Activated CD4-positive, alpha-beta T cell treated with anti-CD3 and anti-CD28 coated beads, Interleukin-2, amount 10 ng/mL, durations not matched to agents 7 days and 5 days (primary cell): ENCODE measurements at regions not wholly inside any gene's neighbourhood (a gene's known extent, or its start where the extent isn't known, plus 50 kb on each side); places are given as distances from the start of the nearest gene placed in this dataset.
A peak's percentile ranks its signal among the peaks of the same experiment; 100 is the strongest.

Source experiments
- CTCF ChIA-PET: fragments of 350-600 bp; sonication (Branson Sonifier 250); formaldehyde crosslinking; loops from one replicate; lab custom pipeline; 2021; ENCODE audit warnings: antibody characterized with exemption; lab: Charles Lee
- POLR2A ChIA-PET: fragments of 350-600 bp; sonication (Branson Sonifier 250); formaldehyde crosslinking; loops from one replicate; lab custom pipeline; 2021; ENCODE audit warnings: antibody characterized with exemption; lab: Charles Lee
- DNase-seq: peaks from one replicate; pipeline ENCODE4 v3.0.0-alpha.2; 2020
- H3K27ac Mint-ChIP-seq: one replicate; pipeline ENCODE4 v1.8.0; 2021; ENCODE audit warnings: mild to moderate bottlenecking, moderate library complexity, mixed read lengths
- H3K27me3 Mint-ChIP-seq: one replicate; pipeline ENCODE4 v1.8.0; 2021; ENCODE audit warnings: mixed read lengths
- H3K36me3 Mint-ChIP-seq: one replicate; pipeline ENCODE4 v1.8.0; 2021; ENCODE audit warnings: low read depth, mixed read lengths
- H3K4me1 Mint-ChIP-seq: one replicate; pipeline ENCODE4 v1.8.0; 2021; ENCODE audit warnings: mixed read lengths
- H3K4me3 Mint-ChIP-seq: one replicate; pipeline ENCODE4 v1.8.0; 2021; ENCODE audit warnings: mild to moderate bottlenecking, moderate library complexity, mixed read lengths
- H3K9me3 Mint-ChIP-seq: one replicate; pipeline ENCODE4 v1.8.0; 2021; ENCODE audit warnings: mixed read lengths

DNA sequence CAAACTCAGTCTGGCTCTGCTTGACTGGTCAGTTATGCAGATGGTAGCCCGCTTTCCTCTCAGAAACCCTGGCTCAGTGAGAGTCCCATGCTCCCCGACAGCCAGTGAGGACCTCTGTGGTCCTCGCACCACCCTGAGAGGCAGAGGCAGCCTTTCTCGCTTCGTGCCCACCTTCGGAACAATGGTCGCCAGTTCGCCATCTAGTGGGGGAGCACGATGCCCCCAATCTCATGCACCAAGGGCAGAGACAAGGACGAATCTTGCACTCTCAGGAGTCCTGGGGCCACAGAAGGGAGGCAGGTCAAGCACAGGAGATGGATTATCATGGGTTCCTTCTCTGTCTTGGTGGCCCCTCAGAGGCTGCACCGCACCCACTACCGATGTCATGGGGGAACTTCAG is 75.2 kb downstream of the RHCG start:
- Mint-ChIP-seq H3K4me1 (peaks cover under 1% of the 10 kb centered on the region), H3K9me3 (no peaks in the 10 kb centered on the region), H3K27me3 (peaks cover 60% of the 10 kb centered on the region), H3K27ac (no peak overlapping the region), H3K36me3 (no peaks in the 10 kb centered on the region), H3K4me3 (no peak overlapping the region)
- DNase-seq, result no peak
- POLR2A ChIA-PET, result no interaction called here
- CTCF ChIA-PET, result interaction anchor here (1.1 to 9.5 kb wide), 3 partner anchors 16 to 63 kb away, joined by 3 to 71 read pairs (median 57); no protein-coding TSS in a partner anchor

- Mint-ChIP-seq H3K9me3 (no peaks in the 10 kb centered on the region), H3K4me3 (no peak overlapping the region), H3K36me3 (no peaks in the 10 kb centered on the region), H3K4me1 (peaks cover 3% of the 10 kb centered on the region), H3K27ac (no peak overlapping the region), H3K27me3 (peaks cover 75% of the 10 kb centered on the region)
- DNase-seq, result peak; percentile 62
- POLR2A ChIA-PET, result no interaction called here
- CTCF ChIA-PET, result interaction anchor here (1.0 to 5.4 kb wide), 7 partner anchors 9 to 61 kb away, joined by 3 to 57 read pairs (median 5); no protein-coding TSS in a partner anchor
These were observed 76.9 kb downstream of the RHCG start for GRCh38 chr15:89419370-89419984.

GRCh38 chr15:89417206-89417725 is 79.1 kb downstream of the RHCG start:
- Mint-ChIP-seq H3K9me3 (no peaks in the 10 kb centered on the region), H3K4me1 (peaks cover 4% of the 10 kb centered on the region), H3K27me3 (peaks cover 85% of the 10 kb centered on the region), H3K4me3 (no peak overlapping the region), H3K36me3 (no peaks in the 10 kb centered on the region), H3K27ac (no peak overlapping the region)
- CTCF ChIA-PET, result interaction anchor here (0.6 to 5.4 kb wide), 10 partner anchors 10 to 211 kb away, joined by 3 to 57 read pairs (median 4); no protein-coding TSS in a partner anchor
- POLR2A ChIA-PET, result no interaction called here
- no peak for DNase-seq

DNA sequence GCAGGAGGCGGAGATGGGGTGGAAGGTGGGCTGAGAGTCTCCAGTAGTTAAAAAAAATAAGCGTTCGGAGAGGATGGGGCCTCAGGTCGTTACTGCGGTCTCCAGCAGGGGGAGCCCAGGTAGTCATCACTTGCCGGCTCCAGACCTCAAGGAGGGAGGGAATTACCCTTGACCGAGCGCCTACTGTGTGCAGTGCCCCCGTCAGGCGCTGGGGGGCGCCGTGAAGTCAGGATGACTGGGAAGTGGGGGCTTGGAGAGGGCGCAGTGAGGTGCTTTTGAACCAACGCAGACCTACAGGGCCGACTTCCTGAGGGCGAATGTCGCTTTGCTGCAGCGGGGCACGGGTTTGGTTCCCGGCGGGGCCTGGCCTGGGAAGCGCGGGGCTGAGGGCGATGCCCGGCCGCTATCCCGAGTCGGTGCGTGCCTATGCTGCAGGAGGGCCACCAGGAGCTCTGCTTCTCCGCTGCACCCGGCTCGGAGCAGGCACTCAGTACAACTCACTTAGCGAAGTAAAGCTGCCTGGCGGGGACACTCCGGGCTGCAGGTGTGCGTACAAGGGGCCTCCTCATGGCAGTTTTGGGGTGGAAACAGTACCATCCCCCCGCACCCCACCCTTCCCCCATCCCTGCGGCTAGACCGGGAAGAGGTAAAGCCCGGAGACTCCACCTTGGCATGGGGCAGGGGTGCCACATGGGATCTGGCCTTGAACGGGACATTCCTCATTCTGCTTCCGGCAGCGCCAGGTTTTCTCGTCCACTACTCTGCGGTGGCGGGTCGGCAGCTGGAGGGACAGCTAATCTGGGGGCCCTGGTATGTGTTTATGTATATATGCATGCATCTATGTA is 79.8 kb downstream of the RHCG start:
- no peaks in the 10 kb centered on the region for H3K9me3 Mint-ChIP-seq
- H3K27me3 Mint-ChIP-seq, result peaks cover 85% of the 10 kb centered on the region
- POLR2A ChIA-PET, result no interaction called here
- DNase-seq, result peak; percentile 75
- CTCF ChIA-PET, result interaction anchor here (0.9 to 5.4 kb wide), 9 partner anchors 10 to 210 kb away, joined by 3 to 57 read pairs (median 3); no protein-coding TSS in a partner anchor
- H3K4me3 Mint-ChIP-seq, result no peak overlapping the region
- H3K4me1 Mint-ChIP-seq, result peaks cover 7% of the 10 kb centered on the region
- no peaks in the 10 kb centered on the region for H3K36me3 Mint-ChIP-seq
- no peak overlapping the region for H3K27ac Mint-ChIP-seq

GRCh38 chr15:89414571-89414970 is 79.9 kb upstream of the POLG start:
- H3K27me3 Mint-ChIP-seq, result peaks cover 89% of the 10 kb centered on the region
- H3K4me1 Mint-ChIP-seq, result peaks cover 10% of the 10 kb centered on the region
- H3K4me3 Mint-ChIP-seq, result no peak overlapping the region
- no peaks in the 10 kb centered on the region for H3K36me3 Mint-ChIP-seq
- H3K9me3 Mint-ChIP-seq, result no peaks in the 10 kb centered on the region
- CTCF ChIA-PET, result interaction anchor here (1.2 kb wide), 1 partner anchor 56 kb away, joined by 4 read pairs; no protein-coding TSS in a partner anchor
- DNase-seq, result no peak
- no peak overlapping the region for H3K27ac Mint-ChIP-seq
- POLR2A ChIA-PET, result no interaction called here

- Mint-ChIP-seq H3K4me1 (peaks cover 17% of the 10 kb centered on the region), H3K9me3 (no peaks in the 10 kb centered on the region), H3K4me3 (no peak overlapping the region), H3K36me3 (no peaks in the 10 kb centered on the region), H3K27me3 (peaks cover 89% of the 10 kb centered on the region), H3K27ac (no peak overlapping the region)
- CTCF ChIA-PET, result no interaction called here
- POLR2A ChIA-PET, result no interaction called here
- DNase-seq, result no peak
These were observed 79.3 kb upstream of the POLG start for GRCh38 chr15:89413877-89414276.

DNA sequence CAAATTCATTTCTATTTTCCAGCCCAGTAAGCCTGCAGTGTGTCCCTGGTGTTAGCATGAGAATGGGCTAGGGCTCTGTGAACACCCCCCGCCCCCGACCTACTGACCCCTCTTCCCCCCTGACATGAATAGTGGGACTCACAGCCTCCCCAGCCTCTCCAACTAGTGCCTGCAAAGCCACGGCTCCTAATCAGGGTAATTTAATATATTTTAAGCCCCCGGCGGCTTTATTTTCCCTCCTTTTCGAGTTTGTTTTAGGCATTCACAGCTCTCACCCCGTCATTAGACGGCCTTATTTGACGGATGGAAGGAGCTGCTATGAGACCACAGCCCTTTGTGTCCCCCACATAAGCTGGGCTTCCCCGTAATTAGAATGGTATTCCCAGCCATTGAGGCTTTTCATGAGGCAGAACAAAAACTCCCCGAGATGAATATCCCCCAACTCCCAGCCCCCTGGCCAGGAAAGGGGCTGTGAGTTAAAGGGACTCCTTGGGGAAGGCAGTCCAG is 78.3 kb upstream of the POLG start:
- Mint-ChIP-seq H3K4me1 (peaks cover 27% of the 10 kb centered on the region), H3K4me3 (no peak overlapping the region), H3K36me3 (no peaks in the 10 kb centered on the region), H3K27me3 (peaks cover 93% of the 10 kb centered on the region), H3K27ac (no peak overlapping the region), H3K9me3 (no peaks in the 10 kb centered on the region)
- POLR2A ChIA-PET, result no interaction called here
- CTCF ChIA-PET, result interaction anchor here (0.5 to 1.4 kb wide), 4 partner anchors 15 to 58 kb away, joined by 3 to 4 read pairs (median 3); no protein-coding TSS in a partner anchor
- no peak for DNase-seq

DNA sequence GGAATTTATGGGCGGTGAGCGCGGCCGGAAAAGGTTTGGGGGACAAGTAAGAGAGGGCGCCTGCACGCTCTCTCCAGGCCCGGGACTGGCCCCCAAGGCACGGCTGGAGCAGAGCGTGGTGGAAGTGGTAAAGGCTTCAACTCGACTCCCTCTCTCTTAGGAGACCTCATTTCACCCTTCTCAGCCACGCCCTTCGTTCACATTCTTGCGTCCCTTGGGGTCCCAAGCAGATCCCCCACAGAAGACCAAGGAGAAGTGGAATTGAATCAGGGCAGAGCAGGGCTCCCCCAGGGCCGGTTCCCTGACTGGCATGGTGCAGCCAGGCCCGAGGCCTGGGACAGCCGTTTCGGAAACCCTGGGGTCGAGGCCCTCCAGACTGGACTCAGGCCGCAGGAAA is 75.4 kb upstream of the POLG start:
- DNase-seq, result no peak
- H3K27ac Mint-ChIP-seq, result peak overlapping the region; percentile 60
- no peaks in the 10 kb centered on the region for H3K9me3 Mint-ChIP-seq
- H3K36me3 Mint-ChIP-seq, result no peaks in the 10 kb centered on the region
- no peak overlapping the region for H3K4me3 Mint-ChIP-seq
- H3K4me1 Mint-ChIP-seq, result peaks cover 35% of the 10 kb centered on the region
- POLR2A ChIA-PET, result no interaction called here
- peaks cover 96% of the 10 kb centered on the region for H3K27me3 Mint-ChIP-seq
- CTCF ChIA-PET, result interaction anchor here (1.6 to 3.7 kb wide), 3 partner anchors 9 to 51 kb away, joined by 6 to 28 read pairs (median 6); no protein-coding TSS in a partner anchor

- peaks cover 35% of the 10 kb centered on the region for H3K4me1 Mint-ChIP-seq
- ChIA-PET CTCF (interaction anchor here (1.5 to 3.7 kb wide), 5 partner anchors 9 to 50 kb away, joined by 3 to 28 read pairs (median 6); no protein-coding TSS in a partner anchor), POLR2A (no interaction called here)
- H3K27me3 Mint-ChIP-seq, result peaks cover 96% of the 10 kb centered on the region
- H3K36me3 Mint-ChIP-seq, result no peaks in the 10 kb centered on the region
- H3K9me3 Mint-ChIP-seq, result no peaks in the 10 kb centered on the region
- no peak for DNase-seq
- peak overlapping the region; percentile 60 for H3K27ac Mint-ChIP-seq
- peak overlapping the region; percentile 74 for H3K4me3 Mint-ChIP-seq
These were observed 74.8 kb upstream of the POLG start for GRCh38 chr15:89409184-89410038.

GRCh38 chr15:89408372-89409183 is 74.0 kb upstream of the POLG start:
- no peak for DNase-seq
- peaks cover 96% of the 10 kb centered on the region for H3K27me3 Mint-ChIP-seq
- H3K9me3 Mint-ChIP-seq, result no peaks in the 10 kb centered on the region
- peak overlapping the region; percentile 82 for H3K27ac Mint-ChIP-seq
- ChIA-PET POLR2A (no interaction called here), CTCF (interaction anchor here (0.7 to 3.7 kb wide), 7 partner anchors 9 to 1860 kb away, joined by 3 to 28 read pairs (median 4); no protein-coding TSS in a partner anchor)
- H3K4me1 Mint-ChIP-seq, result peaks cover 35% of the 10 kb centered on the region
- no peaks in the 10 kb centered on the region for H3K36me3 Mint-ChIP-seq
- peak overlapping the region; percentile 74 for H3K4me3 Mint-ChIP-seq

- POLR2A ChIA-PET, result no interaction called here
- H3K9me3 Mint-ChIP-seq, result no peaks in the 10 kb centered on the region
- peaks cover 95% of the 10 kb centered on the region for H3K27me3 Mint-ChIP-seq
- peaks cover 38% of the 10 kb centered on the region for H3K4me1 Mint-ChIP-seq
- peak overlapping the region; percentile 19 for H3K27ac Mint-ChIP-seq
- CTCF ChIA-PET, result interaction anchor here (0.6 to 3.7 kb wide), 7 partner anchors 25 to 54 kb away, joined by 3 to 28 read pairs (median 4); no protein-coding TSS in a partner anchor
- H3K4me3 Mint-ChIP-seq, result no peak overlapping the region
- no peaks in the 10 kb centered on the region for H3K36me3 Mint-ChIP-seq
- DNase-seq, result no peak
These were observed 72.5 kb upstream of the POLG start for GRCh38 chr15:89406940-89407607.
